GM12891 (cell line): ENCODE measurements at regions not wholly inside any gene's neighbourhood (a gene's known extent, or its start where the extent isn't known, plus 50 kb on each side); places are given as distances from the start of the nearest gene placed in this dataset.

Experiments used
- POLR2A ChIP-seq: IDR thresholded peaks from 2 replicates; pipeline ENCODE4 v1.6.1; 2011; ENCODE audit warnings: low read depth, low read length, control low read depth
- POLR2AphosphoS5 ChIP-seq: IDR thresholded peaks from 2 replicates; pipeline ENCODE4 v1.6.1; 2011; ENCODE audit warnings: low read depth, low read length, control low read depth

DNA sequence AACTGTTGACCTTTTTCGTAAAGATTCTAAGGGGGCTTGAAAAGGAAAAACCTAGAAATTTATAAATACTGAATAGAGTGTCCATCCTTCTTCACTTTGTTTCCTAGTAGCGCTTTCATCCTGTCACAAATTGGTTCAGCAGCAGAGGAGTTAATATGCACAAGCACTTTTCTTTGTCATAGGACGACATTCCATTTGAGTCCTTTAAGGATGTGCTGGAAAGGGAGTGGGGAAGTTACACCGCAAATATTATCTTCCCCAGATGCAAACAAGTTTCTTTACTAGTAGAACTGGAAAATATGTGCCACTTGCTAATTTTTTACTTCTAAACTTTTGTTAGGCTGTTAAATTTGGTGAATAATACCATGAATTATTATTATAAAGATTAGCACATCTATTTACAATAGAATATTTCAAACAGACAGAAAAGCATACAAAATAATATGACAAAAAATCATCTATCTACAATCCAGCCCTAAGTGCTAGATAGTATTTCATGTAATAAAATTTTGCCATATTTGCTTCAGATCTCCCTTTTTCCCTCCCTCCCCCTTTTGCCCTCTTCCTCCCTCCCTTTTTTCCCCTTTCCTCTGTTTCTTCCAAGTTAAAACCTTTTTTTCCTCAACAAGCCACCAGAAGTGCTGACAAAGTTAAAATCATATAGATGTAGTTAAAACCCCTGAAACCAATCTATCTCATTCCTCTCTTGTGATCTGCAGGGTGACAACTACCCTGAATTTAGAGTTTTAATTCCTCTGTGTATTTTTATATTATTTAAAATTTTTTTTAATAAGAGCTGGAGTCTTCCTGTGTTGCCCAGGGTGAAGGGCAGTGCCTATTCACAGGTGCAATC is 50.5 kb upstream of the MAP4K3 start:
- TF ChIP-seq POLR2AphosphoS5 (no peak), POLR2A (no peak)
